Stimulated activated CD8-positive, alpha-beta memory T cell treated with anti-CD3 and anti-CD28 coated beads, Interleukin-15, amount 100 ng/mL, for 48 hours (primary cell): ENCODE measurements at regions not wholly inside any gene's neighbourhood (a gene's known extent, or its start where the extent isn't known, plus 50 kb on each side); places are given as distances from the start of the nearest gene placed in this dataset.
"Not testable (repeated sequence)": the region's sequence is repeated elsewhere in the genome, so short reads cannot be mapped to it uniquely, and the experiment has no call there.

ENCODE experiments used
- DNase-seq, 2 donors: peaks; one replicate each; pipeline ENCODE4 v3.0.0-alpha.2; 2020; ENCODE audit warnings: low read depth in 2 of 2

GRCh38 chr15:20368974-20369373, 172.6 kb downstream of the GOLGA6L6 start:
- no peak for DNase-seq

- DNase-seq: no peak
These were observed 174.5 kb downstream of the GOLGA6L6 start for GRCh38 chr15:20367093-20367492.

GRCh38 chr15:20363591-20363990, 178.0 kb downstream of the GOLGA6L6 start:
- DNase-seq: not testable (repeated sequence)

- DNase-seq: no peak
These were observed 180.5 kb downstream of the GOLGA6L6 start for GRCh38 chr15:20361091-20361490.

- DNase-seq: no peak
These were observed 182.7 kb downstream of the GOLGA6L6 start for GRCh38 chr15:20358779-20359414.

- DNase-seq: no peak
These were observed 183.4 kb downstream of the GOLGA6L6 start for GRCh38 chr15:20358066-20358778.

- DNase-seq: no peak
These were observed 184.0 kb downstream of the GOLGA6L6 start for GRCh38 chr15:20357481-20358065.

GRCh38 chr15:20356911-20357480, 184.6 kb downstream of the GOLGA6L6 start:
- DNase-seq: no peak

GRCh38 chr15:20356444-20356910, 185.1 kb downstream of the GOLGA6L6 start:
- DNase-seq: peak; percentile 54 to 58

- DNase-seq: no peak
These were observed 186.2 kb downstream of the GOLGA6L6 start for GRCh38 chr15:20355256-20355868.

- DNase-seq: not testable (repeated sequence)
These were observed 186.7 kb downstream of the GOLGA6L6 start for GRCh38 chr15:20354884-20355223.

GRCh38 chr15:20353966-20354883, 187.4 kb downstream of the GOLGA6L6 start:
- no peak for DNase-seq

- no peak for DNase-seq
These were observed 189.1 kb downstream of the GOLGA6L6 start for GRCh38 chr15:20352241-20353200.

- DNase-seq: no peak
These were observed 190.1 kb downstream of the GOLGA6L6 start for GRCh38 chr15:20351448-20351971.

GRCh38 chr15:20349774-20350498, 191.7 kb downstream of the GOLGA6L6 start:
- no peak for DNase-seq

- DNase-seq: no peak
These were observed 192.5 kb downstream of the GOLGA6L6 start for GRCh38 chr15:20348900-20349773.

GRCh38 chr15:20348291-20348899, 193.2 kb downstream of the GOLGA6L6 start:
- no peak for DNase-seq
